MM.1S (cell line): ENCODE measurements at regions not wholly inside any gene's neighbourhood (a gene's known extent, or its start where the extent isn't known, plus 50 kb on each side); places are given as distances from the start of the nearest gene placed in this dataset.

Experiments used
- DNase-seq: peaks from one replicate; pipeline ENCODE4 v3.0.0-alpha.2; 2015
- H2AFZ ChIP-seq: fragments of 300-600 bp; sonication (generic); 2 replicates; pipeline ENCODE4 v1.6.0; 2016; ENCODE audit warnings: antibody characterized with exemption, low read length
- H3F3A ChIP-seq: fragments of 300-600 bp; sonication (generic); 2 replicates; pipeline ENCODE4 v1.6.1; 2016; ENCODE audit warnings: mild to moderate bottlenecking, antibody characterized with exemption, low read length, moderate library complexity, mixed read lengths; ENCODE audit not compliant: insufficient read depth
- H3K27ac ChIP-seq: fragments of 300-600 bp; sonication (generic); 2 replicates; pipeline ENCODE4 v1.5.1; 2016; ENCODE audit warnings: mild to moderate bottlenecking, low read length
- H3K27me3 ChIP-seq: fragments of 300-600 bp; sonication (generic); replicated peaks from 2 replicates; pipeline ENCODE4 v1.6.0; 2016; ENCODE audit warnings: low read length; ENCODE audit not compliant: insufficient read depth
- H3K36me3 ChIP-seq: fragments of 300-600 bp; sonication (generic); replicated peaks from 2 replicates; pipeline ENCODE4 v1.6.1; 2016; ENCODE audit warnings: mild to moderate bottlenecking, low read length, mixed read lengths; ENCODE audit not compliant: insufficient read depth
- H3K4me1 ChIP-seq: fragments of 300-600 bp; sonication (generic); 2 replicates; pipeline ENCODE4 v1.6.1; 2016; ENCODE audit warnings: low read length, mixed read lengths
- H3K4me2 ChIP-seq: fragments of 300-600 bp; sonication (generic); 2 replicates; pipeline ENCODE4 v1.6.0; 2016; ENCODE audit warnings: low read depth, low read length
- H3K4me3 ChIP-seq: fragments of 300-600 bp; sonication (generic); 2 replicates; pipeline ENCODE4 v1.5.1; 2016; ENCODE audit warnings: low read length, mixed read lengths
- H3K79me2 ChIP-seq: fragments of 300-600 bp; sonication (generic); 2 replicates; pipeline ENCODE4 v1.6.1; 2016; ENCODE audit warnings: mixed run types, low read length, mixed read lengths
- H3K9ac ChIP-seq: fragments of 300-600 bp; sonication (generic); 2 replicates; pipeline ENCODE4 v1.6.1; 2016; ENCODE audit warnings: low read length, mixed read lengths
- H3K9me2 ChIP-seq: fragments of 300-600 bp; sonication (generic); replicated peaks from 2 replicates; pipeline ENCODE4 v1.6.1; 2016; ENCODE audit warnings: mild to moderate bottlenecking, low read length, mixed read lengths; ENCODE audit not compliant: insufficient read depth
- H3K9me3 ChIP-seq: fragments of 300-600 bp; sonication (generic); replicated peaks from 2 replicates; pipeline ENCODE4 v1.6.1; 2016; ENCODE audit warnings: mild to moderate bottlenecking, low read length, mixed read lengths; ENCODE audit not compliant: insufficient read depth
- H4K20me1 ChIP-seq: fragments of 300-600 bp; sonication (generic); 2 replicates; pipeline ENCODE4 v1.6.1; 2016; ENCODE audit warnings: mild to moderate bottlenecking, low read length, moderate library complexity, mixed read lengths; ENCODE audit not compliant: insufficient read depth
- CTCF ChIP-seq: fragments of 300-600 bp; sonication (generic); IDR thresholded peaks from 2 replicates; pipeline ENCODE4 v1.5.1; 2016; ENCODE audit warnings: antibody characterized with exemption, low read length, mixed read lengths
- EZH2 ChIP-seq: fragments of 300-600 bp; sonication (generic); optimal IDR thresholded peaks from 2 replicates; pipeline ENCODE3; 2017; ENCODE audit warnings: low read depth, mild to moderate bottlenecking, antibody characterized with exemption, low read length, mixed read lengths
- EZH2phosphoT487 ChIP-seq: fragments of 300-600 bp; sonication (generic); IDR thresholded peaks from 2 replicates; pipeline ENCODE4 v1.6.1; 2018; ENCODE audit warnings: antibody characterized with exemption, low read length

- no peaks in the 10 kb centered on the region for H3K36me3 ChIP-seq
- H3F3A ChIP-seq = no peaks in the 10 kb centered on the region
- TF ChIP-seq EZH2 (no peak), CTCF (no peak), EZH2phosphoT487 (no peak)
- H3K9me2 ChIP-seq = no peaks in the 10 kb centered on the region
- no peak overlapping the region for H3K9ac ChIP-seq
- H2AFZ ChIP-seq = no peak overlapping the region
- no peak for DNase-seq
- no peak overlapping the region for H3K4me3 ChIP-seq
- no peak overlapping the region for H3K27ac ChIP-seq
- H3K4me2 ChIP-seq = no peak overlapping the region
- H3K4me1 ChIP-seq = no peaks in the 10 kb centered on the region
- no peaks in the 10 kb centered on the region for H3K9me3 ChIP-seq
- no peaks in the 10 kb centered on the region for H3K79me2 ChIP-seq
- no peaks in the 10 kb centered on the region for H4K20me1 ChIP-seq
- no peaks in the 10 kb centered on the region for H3K27me3 ChIP-seq
Measured at GRCh38 chr11:127567237-127567932, 566.8 kb upstream of the KIRREL3 start.

GRCh38 chr11:127564810-127565209 is 564.2 kb upstream of the KIRREL3 start:
- TF ChIP-seq EZH2 = no peak
- TF ChIP-seq EZH2phosphoT487 = no peak
- TF ChIP-seq CTCF = no peak
- Histone ChIP-seq H3K9ac (no peak overlapping the region), H3K27me3 (no peaks in the 10 kb centered on the region), H4K20me1 (no peaks in the 10 kb centered on the region), H3K4me1 (no peaks in the 10 kb centered on the region), H3K9me3 (no peaks in the 10 kb centered on the region), H3K4me2 (no peak overlapping the region), H2AFZ (no peak overlapping the region), H3K9me2 (no peaks in the 10 kb centered on the region), H3F3A (no peaks in the 10 kb centered on the region), H3K79me2 (no peaks in the 10 kb centered on the region), H3K4me3 (no peak overlapping the region), H3K36me3 (no peaks in the 10 kb centered on the region), H3K27ac (no peak overlapping the region)
- DNase-seq = no peak

GRCh38 chr11:127559978-127560377 is 559.4 kb upstream of the KIRREL3 start:
- Histone ChIP-seq H3K4me1 (no peaks in the 10 kb centered on the region), H3K36me3 (no peaks in the 10 kb centered on the region), H3K9ac (no peak overlapping the region), H4K20me1 (no peaks in the 10 kb centered on the region), H3K27me3 (no peaks in the 10 kb centered on the region), H3F3A (no peaks in the 10 kb centered on the region), H3K9me3 (no peaks in the 10 kb centered on the region), H3K79me2 (no peaks in the 10 kb centered on the region), H2AFZ (no peak overlapping the region), H3K27ac (no peak overlapping the region), H3K4me2 (no peak overlapping the region), H3K9me2 (no peaks in the 10 kb centered on the region), H3K4me3 (no peak overlapping the region)
- no peak for DNase-seq
- no peak for TF ChIP-seq EZH2phosphoT487

- Histone ChIP-seq H3K36me3 (no peaks in the 10 kb centered on the region), H3K79me2 (no peaks in the 10 kb centered on the region), H3K4me3 (no peak overlapping the region), H3F3A (no peaks in the 10 kb centered on the region), H3K4me2 (no peak overlapping the region), H3K27ac (no peak overlapping the region), H3K9me3 (no peaks in the 10 kb centered on the region), H3K9ac (no peak overlapping the region), H3K9me2 (no peaks in the 10 kb centered on the region), H2AFZ (no peak overlapping the region), H3K4me1 (no peaks in the 10 kb centered on the region), H4K20me1 (no peaks in the 10 kb centered on the region), H3K27me3 (no peaks in the 10 kb centered on the region)
- no peak for DNase-seq
- no peak for TF ChIP-seq EZH2
- TF ChIP-seq CTCF = no peak
- TF ChIP-seq EZH2phosphoT487 = no peak
Measured at GRCh38 chr11:127552446-127552845, 551.9 kb upstream of the KIRREL3 start.
